Choroid plexus epithelial cell (primary cell): ENCODE measurements at regions not wholly inside any gene's neighbourhood (a gene's known extent, or its start where the extent isn't known, plus 50 kb on each side); places are given as distances from the start of the nearest gene placed in this dataset.
A peak's percentile ranks its signal among the peaks of the same experiment; 100 is the strongest.

Source experiments
- DNase-seq: peaks from one replicate; pipeline ENCODE4 v3.0.0-alpha.2; 2010; ENCODE audit warnings: low read depth
- H3K4me3 ChIP-seq: 2 replicates; pipeline ENCODE4 v1.5.1; 2011; ENCODE audit warnings: low read depth, mild to moderate bottlenecking, control low read depth, low read length, moderate library complexity
- CTCF ChIP-seq: conservative IDR thresholded peaks from 2 replicates; pipeline ENCODE4 v1.5.1; 2011; ENCODE audit warnings: low read depth, mild to moderate bottlenecking, control low read depth, inconsistent platforms, low read length, moderate library complexity

- DNase-seq, result no peak
- H3K4me3 ChIP-seq, result no peak overlapping the region
- TF ChIP-seq CTCF, result no peak
These were observed 278.4 kb upstream of the FIGN start for GRCh38 chr2:164014068-164014731.

GRCh38 chr2:164012581-164012980 lies 276.8 kb upstream of the FIGN start:
- no peak for TF ChIP-seq CTCF
- DNase-seq, result no peak
- H3K4me3 ChIP-seq, result no peak overlapping the region

DNA sequence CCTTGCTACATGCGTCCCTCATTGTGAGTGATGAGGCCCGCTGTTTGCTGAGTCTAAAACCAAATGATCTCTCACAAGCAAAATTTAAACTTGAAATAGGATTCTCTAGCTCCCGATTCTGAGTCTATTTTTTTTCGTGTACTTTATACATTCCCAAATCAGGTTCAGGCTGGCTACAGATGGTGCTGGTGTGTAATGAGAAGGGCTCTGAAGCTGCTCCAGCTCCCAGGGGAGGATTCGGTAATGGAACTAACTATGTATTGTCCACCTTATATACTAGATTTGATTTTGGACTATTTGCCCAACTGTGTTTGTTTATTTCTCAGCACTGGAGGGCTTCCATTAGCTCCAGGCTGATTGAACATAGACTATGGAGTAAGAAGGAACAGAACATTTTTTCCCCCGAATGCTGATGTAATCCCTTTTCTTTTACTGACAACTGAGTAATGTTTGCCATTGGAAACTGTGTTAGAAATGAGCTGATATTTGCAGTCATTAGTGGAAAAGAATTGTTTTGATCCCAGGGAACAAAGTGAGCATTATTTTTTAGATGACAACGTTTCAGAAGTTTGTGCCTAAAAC lies 274.0 kb upstream of the FIGN start:
- H3K4me3 ChIP-seq, result no peak overlapping the region
- no peak for DNase-seq
- TF ChIP-seq CTCF, result no peak

- no peak for TF ChIP-seq CTCF
- no peak overlapping the region for H3K4me3 ChIP-seq
- DNase-seq, result peak; percentile 16
These were observed 272.9 kb upstream of the FIGN start for GRCh38 chr2:164008752-164009151.

GRCh38 chr2:164006704-164007103 lies 270.9 kb upstream of the FIGN start:
- no peak overlapping the region for H3K4me3 ChIP-seq
- no peak for TF ChIP-seq CTCF
- DNase-seq, result no peak

DNA sequence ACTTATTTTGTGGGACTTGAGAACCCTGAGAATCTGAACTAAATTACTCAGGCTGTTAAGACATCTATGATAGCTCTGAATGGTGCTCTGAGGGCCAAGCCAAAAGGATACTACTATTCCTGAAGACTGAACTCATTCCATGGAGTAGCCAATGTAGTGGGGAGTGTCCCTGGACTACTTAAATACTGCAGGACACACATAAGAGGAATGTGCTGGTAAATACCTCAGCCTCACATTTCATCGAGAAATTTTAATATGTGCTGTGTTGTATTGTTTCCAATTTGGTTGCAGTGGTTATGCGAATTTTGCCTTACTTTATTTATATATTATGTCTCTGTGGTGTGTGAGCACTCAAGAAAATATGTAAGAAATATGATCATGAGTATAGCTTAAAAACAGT lies 264.4 kb upstream of the FIGN start:
- H3K4me3 ChIP-seq, result no peak overlapping the region
- TF ChIP-seq CTCF, result no peak
- peak; percentile 31 for DNase-seq

DNA sequence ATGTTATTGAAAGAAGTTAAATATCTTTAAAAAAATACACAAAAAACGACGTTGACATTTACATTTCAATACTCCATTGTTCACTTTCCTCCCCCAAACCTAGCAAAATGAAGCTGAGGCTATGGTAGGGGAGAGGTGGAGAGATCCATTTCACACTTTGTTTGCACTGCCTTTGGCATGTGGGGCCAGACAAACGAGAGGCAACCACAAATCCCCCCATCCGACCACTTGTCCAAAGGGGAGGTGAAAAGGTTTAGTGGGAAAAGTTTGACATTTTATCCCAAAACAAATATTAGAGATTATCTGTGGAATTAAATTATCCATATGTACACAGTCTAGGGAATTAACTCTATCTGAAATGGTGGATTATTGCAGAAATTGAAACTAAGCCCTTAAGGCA lies 261.7 kb upstream of the FIGN start:
- H3K4me3 ChIP-seq, result no peak overlapping the region
- DNase-seq, result no peak
- TF ChIP-seq CTCF, result no peak
